ENCODE measurements at regions not wholly inside any gene's neighbourhood (a gene's known extent, or its start where the extent isn't known, plus 50 kb on each side); places are given as distances from the start of the nearest gene placed in this dataset.

DNA sequence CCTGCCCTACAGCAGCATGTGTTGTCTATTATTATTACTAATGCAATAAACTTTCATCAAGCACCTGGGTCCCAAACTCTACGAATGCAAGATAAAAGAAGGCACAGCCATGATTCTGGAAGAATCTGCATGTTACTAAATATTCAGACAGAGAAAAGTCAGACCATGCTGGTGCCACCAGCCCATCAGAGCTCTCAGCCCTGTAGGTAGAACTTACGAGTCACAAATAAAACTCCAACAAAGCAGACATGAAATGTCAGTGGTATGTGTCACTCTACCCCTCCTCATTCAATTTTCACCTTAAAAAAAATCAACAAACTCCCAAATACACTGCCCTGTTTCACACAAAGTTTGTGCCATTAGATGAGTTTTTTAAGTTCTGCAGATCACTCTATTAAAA is 62.4 kb upstream of the TIAM1 start:
- no peak for DNase-seq

DNA sequence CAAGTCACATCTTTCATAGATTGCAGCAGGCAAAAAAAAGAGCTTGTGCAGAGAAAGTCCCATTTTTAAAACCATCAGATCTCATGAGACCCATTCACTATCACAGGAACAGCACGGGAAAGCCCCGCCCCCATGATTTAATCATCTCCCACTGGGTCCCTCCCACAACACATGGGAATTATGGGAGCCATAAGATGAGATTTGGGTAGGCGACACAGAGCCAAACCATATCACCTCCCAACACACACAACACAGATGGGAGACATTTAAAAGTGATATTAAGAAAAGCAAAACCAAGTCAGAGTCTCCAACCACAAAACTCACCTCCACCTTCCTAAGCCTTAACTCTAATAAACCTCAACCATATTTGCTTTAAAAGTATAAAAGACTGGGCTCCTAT is 61.5 kb upstream of the TIAM1 start:
- DNase-seq, result no peak

DNA sequence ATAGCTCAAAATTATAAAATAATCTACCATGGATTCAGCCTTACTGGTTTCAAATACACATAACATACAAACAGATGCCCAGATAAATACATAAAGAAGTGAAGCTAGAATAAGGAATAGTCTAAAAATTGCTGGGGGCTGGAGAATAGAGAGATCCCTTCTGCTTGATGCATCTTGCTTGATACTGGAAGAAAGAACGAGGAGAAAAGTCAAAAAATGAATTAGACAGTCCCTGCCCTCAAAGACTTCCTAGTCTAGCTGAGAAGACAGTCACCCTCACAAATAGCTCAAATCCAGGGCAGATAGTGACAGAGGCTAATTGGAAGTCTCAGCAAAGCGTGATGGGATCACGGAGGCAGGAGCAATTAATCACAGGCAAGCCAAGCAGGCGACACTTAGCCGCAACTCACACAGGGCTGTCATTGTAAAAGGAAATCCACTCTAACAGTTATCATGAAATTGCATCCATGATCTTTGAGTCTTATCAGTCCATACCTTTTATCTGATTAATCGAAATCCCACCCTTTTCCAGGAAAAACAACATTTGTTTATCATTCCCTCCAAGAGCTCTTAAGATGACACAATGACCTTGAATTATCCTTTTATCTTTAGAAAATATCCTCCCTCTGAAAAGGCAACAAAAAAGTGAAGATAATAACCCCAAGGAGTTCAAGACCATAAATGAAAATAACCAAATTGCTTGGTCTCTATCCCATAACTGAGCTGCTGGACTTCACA is 59.7 kb upstream of the TIAM1 start:
- DNase-seq, result no peak

DNA sequence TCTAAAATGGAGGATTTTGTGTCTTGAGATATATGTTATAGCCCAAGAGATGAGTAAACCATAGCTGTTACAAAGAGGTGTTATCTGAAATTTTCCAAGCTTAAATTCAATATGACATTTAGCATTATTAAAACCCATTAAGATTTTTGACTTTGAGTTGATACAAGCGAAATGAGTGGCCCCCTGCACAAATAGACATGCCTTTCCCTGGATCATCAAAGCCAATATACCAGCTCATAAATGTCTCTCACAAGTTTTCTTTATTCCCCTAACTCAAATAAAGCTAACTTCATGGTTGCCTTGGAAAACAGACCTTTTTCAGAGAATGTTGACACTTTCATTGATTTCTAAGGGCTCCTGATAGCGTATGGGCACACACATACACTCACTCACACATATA is 55.5 kb upstream of the TIAM1 start:
- no peak for DNase-seq

DNA sequence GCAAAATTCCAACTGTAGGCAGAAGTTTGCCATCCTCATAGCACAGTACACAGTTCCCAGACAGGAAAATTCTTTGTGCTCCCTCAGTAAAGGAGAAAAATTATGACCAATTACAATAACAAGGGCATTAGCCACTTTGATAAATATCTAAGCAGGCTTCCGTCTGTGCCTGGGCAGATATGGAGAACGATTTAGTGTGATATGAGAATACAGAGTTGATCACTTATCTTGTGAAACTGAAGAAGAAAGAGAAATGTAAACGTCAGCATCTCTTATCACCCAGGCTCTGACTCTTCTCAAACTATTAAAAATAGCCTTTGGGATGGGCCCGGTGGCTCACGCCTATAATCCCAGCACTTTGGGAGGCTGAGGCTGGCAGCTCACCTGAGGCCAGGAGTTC is 54.5 kb upstream of the TIAM1 start:
- no peak for DNase-seq

DNA sequence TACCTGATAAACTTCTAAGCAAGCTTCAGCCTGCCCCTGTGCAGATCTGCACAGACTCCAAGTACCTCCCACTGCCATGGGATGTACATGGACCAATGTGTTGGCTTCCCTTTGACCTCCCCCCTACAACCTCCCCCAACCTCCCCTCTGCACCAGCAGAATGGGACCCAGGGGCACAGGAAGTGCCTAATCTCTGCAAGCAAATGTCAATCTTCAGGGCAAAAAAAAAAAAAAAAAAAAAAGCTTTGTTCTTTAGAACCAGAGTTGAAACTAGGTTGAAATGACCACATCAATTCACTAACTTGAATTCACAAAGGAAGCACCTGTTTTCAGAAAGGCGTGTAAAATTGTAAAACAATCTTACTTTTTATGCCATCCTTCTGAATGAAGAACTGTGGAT is 53.9 kb upstream of the TIAM1 start:
- peak; percentile 11 for DNase-seq

DNA sequence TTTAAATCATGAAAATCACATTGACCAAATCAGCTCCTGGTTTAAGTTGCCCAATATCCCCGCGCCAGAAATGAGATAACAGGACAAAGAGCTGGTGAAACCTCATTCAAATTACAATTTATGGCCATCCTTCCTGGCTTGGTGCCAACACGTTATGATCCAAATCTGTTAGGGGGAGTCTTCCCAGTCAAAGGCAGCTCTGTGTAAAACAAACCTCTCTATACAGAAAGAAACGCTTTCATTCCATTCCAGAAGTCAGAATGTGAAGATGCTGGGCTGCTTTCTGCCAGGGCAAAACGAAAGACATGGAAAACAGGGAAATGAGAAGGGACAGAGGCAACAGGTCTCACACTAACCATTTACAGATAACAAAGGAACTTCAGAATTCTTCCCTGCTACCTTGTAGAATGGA is 53.5 kb upstream of the TIAM1 start:
- DNase-seq, result peak; percentile 58

DNA sequence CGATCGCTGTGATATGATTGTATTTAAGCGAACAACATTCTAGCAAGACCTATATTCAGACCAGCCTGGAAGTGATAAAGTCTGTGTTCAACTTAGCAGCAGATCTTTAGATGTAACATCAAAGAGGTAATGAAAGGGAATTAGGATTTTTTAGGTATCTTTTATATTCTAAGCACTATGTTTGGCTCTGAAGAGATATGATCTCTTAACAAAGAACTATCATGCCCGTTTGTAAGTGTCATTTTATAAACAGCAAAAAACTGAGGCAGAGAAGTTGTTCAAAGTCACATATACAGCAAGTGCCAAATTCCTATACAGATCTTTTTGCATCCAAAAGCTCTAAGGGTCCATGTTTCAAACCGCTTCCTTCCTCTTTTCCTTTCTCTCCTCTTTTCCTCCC is 53.0 kb upstream of the TIAM1 start:
- no peak for DNase-seq

DNA sequence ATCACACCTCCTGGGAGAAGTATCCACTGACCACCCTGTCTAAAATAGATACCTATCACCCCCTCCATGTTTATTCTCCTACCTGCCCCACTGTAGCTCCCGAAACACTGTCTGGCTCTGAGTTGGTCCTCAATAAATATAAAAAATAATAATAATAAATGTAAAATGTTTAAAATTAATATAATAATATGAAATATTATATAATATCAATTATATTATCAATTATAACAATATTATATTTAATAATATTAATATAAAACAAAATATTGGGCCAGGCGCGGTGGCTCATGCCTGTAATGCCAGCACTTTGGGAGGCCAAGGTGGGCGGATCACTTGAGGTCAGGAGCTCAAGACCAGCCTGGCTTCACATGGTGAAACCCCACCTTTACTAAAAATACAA is 52.3 kb upstream of the TIAM1 start:
- DNase-seq, result no peak

DNA sequence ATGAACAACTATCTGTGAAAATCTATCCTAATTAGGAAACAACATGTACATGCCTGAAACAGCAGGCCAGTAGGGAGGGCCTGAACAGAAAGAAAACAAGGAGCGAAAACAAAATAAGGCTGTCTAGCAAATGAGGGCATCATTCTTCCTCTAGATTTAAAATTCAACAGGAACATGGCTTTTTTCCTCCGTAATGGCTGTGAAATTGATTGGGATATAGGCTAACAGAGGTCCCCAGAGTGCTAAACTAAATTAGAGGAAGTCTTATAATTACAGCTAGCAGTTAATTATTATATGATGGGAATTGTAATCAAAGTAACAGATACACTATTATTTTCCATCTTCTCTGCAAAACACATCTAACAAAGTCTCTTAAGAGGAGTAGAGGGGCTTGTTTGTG is 51.7 kb upstream of the TIAM1 start:
- DNase-seq, result no peak

DNA sequence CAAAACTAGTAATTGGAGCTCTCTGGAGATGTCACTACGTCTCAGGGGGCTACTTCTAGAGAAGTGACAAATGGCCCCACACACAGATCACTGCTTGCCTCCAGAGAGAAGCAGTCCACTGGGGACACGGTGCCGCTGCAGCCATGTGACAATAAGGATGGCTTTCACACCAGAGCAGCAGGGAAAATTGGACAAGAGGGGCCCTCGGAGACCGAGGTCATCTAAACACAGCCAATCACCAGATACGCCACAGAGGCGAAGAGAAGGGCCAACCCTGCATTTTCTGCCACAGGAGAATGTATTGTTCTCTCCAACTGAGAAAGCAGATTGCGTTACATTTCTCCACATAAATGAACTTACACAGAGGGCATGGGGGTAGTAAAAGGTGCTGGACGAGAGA is 51.2 kb upstream of the TIAM1 start:
- no peak for DNase-seq

DNA sequence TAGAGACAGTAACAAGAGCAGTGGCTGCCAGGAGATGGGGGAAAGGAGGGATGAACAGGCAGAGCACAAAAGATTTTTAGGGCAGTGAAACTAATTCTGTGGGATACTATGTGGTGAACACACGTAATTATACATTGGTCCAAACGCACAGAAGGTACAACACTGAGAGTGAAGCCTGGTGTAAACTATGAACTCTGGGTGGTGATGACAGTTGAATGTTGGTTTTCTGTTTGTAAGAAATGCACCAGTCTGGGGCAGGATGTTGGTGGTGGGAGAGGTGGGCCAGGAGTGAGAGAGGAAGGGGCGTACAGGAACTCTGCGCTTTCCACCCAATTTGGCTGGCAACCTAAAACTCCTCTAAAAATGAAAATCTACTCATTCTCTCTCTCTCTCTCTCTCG is 50.2 kb upstream of the TIAM1 start:
- DNase-seq, result no peak
